Naive thymus-derived CD8-positive, alpha-beta T cell (primary cell): ENCODE measurements at regions not wholly inside any gene's neighbourhood (a gene's known extent, or its start where the extent isn't known, plus 50 kb on each side); places are given as distances from the start of the nearest gene placed in this dataset.

Source experiments
- ATAC-seq, 2 donors: fragments of 150-1000 bp; cut with Tn5 transposase in 1 of 2; sonication (Bioruptor Pico), chemical (Tn5 transposase) in 1 of 2; 1 replicate in 1 of 2; 2 replicates in 1 of 2; pipeline ENCODE4 v1.10.0; 2021; ENCODE audit warnings: mild to moderate bottlenecking in 2 of 2, moderate library complexity in 2 of 2
- POLR2A ChIA-PET: fragments of 350-600 bp; sonication (Branson Sonifier 250); formaldehyde crosslinking; loops from one replicate; lab custom pipeline; 2021; ENCODE audit warnings: antibody characterized with exemption; lab: Charles Lee
- DNase-seq, 10 donors: peaks; one replicate each; pipeline versions ENCODE4 v3.0.0 to v3.0.0-alpha.2; 2020 to 2022
- H3K27ac Mint-ChIP-seq, 10 donors: one replicate each; pipeline ENCODE4 v1.8.0; 2020 to 2022; ENCODE audit warnings: mild to moderate bottlenecking in 10 of 10, mixed read lengths in 10 of 10, moderate library complexity in 4 of 10, inconsistent platforms in 1 of 10
- H3K27me3 Mint-ChIP-seq, 5 donors: one replicate each; pipeline ENCODE4 v1.8.0; 2021 to 2022; ENCODE audit warnings: mixed read lengths in 5 of 5
- H3K36me3 Mint-ChIP-seq, 3 donors: one replicate each; pipeline ENCODE4 v1.8.0; 2020 to 2022; ENCODE audit warnings: mixed read lengths in 3 of 3, mild to moderate bottlenecking in 2 of 3, inconsistent platforms in 1 of 3
- H3K4me1 Mint-ChIP-seq, 4 donors: one replicate each; pipeline ENCODE4 v1.8.0; 2021 to 2022; ENCODE audit warnings: mixed read lengths in 4 of 4
- H3K4me3 Mint-ChIP-seq, 10 donors: one replicate each; pipeline ENCODE4 v1.8.0; 2020 to 2022; ENCODE audit warnings: mild to moderate bottlenecking in 10 of 10, mixed read lengths in 10 of 10, moderate library complexity in 6 of 10, inconsistent platforms in 1 of 10
- H3K9me3 Mint-ChIP-seq, 9 donors: one replicate each; pipeline ENCODE4 v1.8.0; 2020 to 2022; ENCODE audit warnings: mixed read lengths in 9 of 9, mild to moderate bottlenecking in 3 of 9, inconsistent platforms in 1 of 9, moderate library complexity in 1 of 9

- ATAC-seq, result no peak
- Mint-ChIP-seq H3K4me3 (no peak overlapping the region), H3K9me3 (no peaks in the 10 kb centered on the region)
Measured at GRCh38 chr12:28129031-28129430, 61.2 kb upstream of the CCDC91 start.

GRCh38 chr12:28130234-28130624 is 60.0 kb upstream of the CCDC91 start:
- ATAC-seq (no peak), DNase-seq (no peak)
- no peaks in the 10 kb centered on the region for H3K36me3 Mint-ChIP-seq
- no peaks in the 10 kb centered on the region for H3K4me1 Mint-ChIP-seq
- H3K27ac Mint-ChIP-seq, result no peak overlapping the region
- POLR2A ChIA-PET, result no interaction called here
- H3K9me3 Mint-ChIP-seq, result no peaks in the 10 kb centered on the region
- H3K4me3 Mint-ChIP-seq, result no peak overlapping the region
- peaks cover 0 to 4% (median 2%) of the 10 kb centered on the region in 5 donors for H3K27me3 Mint-ChIP-seq

More at GRCh38 chr12:28129031-28129430, 61.2 kb upstream of the CCDC91 start:
- no peak overlapping the region for H3K27ac Mint-ChIP-seq
- POLR2A ChIA-PET, result no interaction called here
- no peaks in the 10 kb centered on the region for H3K36me3 Mint-ChIP-seq
- DNase-seq, result no peak
- peaks cover 0 to 4% (median 2%) of the 10 kb centered on the region in 5 donors for H3K27me3 Mint-ChIP-seq
- no peaks in the 10 kb centered on the region for H3K4me1 Mint-ChIP-seq

GRCh38 chr12:28130625-28131598 is 59.3 kb upstream of the CCDC91 start:
- POLR2A ChIA-PET, result no interaction called here
- Mint-ChIP-seq H3K4me1 (no peaks in the 10 kb centered on the region), H3K4me3 (no peak overlapping the region), H3K9me3 (no peaks in the 10 kb centered on the region), H3K36me3 (no peaks in the 10 kb centered on the region), H3K27ac (no peak overlapping the region), H3K27me3 (peaks cover 0 to 4% (median 2%) of the 10 kb centered on the region in 5 donors)
- no peak for ATAC-seq
- no peak for DNase-seq

- Mint-ChIP-seq H3K27ac (no peak overlapping the region), H3K27me3 (peaks cover 0 to 4% (median 0%) of the 10 kb centered on the region in 5 donors), H3K4me3 (no peak overlapping the region), H3K36me3 (no peaks in the 10 kb centered on the region), H3K4me1 (no peaks in the 10 kb centered on the region), H3K9me3 (no peaks in the 10 kb centered on the region)
- DNase-seq (no peak), ATAC-seq (no peak)
- POLR2A ChIA-PET, result no interaction called here
Measured at GRCh38 chr12:28132398-28132797, 57.9 kb upstream of the CCDC91 start.

- H3K4me3 Mint-ChIP-seq, result no peak overlapping the region
- no peaks in the 10 kb centered on the region for H3K9me3 Mint-ChIP-seq
- H3K27ac Mint-ChIP-seq, result no peak overlapping the region
- H3K36me3 Mint-ChIP-seq, result peaks cover 0 to 3% (median 0%) of the 10 kb centered on the region in 3 donors
- ATAC-seq (no peak), DNase-seq (no peak)
- POLR2A ChIA-PET, result no interaction called here
- peaks cover 0 to 1% (median 0%) of the 10 kb centered on the region in 5 donors for H3K27me3 Mint-ChIP-seq
- H3K4me1 Mint-ChIP-seq, result no peaks in the 10 kb centered on the region
Measured at GRCh38 chr12:28135801-28136439, 54.3 kb upstream of the CCDC91 start.

GRCh38 chr12:28137414-28137813 is 52.8 kb upstream of the CCDC91 start:
- H3K9me3 Mint-ChIP-seq, result no peaks in the 10 kb centered on the region
- DNase-seq (no peak), ATAC-seq (no peak)
- no peak overlapping the region for H3K4me3 Mint-ChIP-seq
- peak overlapping the region in 1 of 10 donors; percentile 15 for H3K27ac Mint-ChIP-seq
- peaks cover 0 to 3% (median 0%) of the 10 kb centered on the region in 5 donors for H3K27me3 Mint-ChIP-seq
- POLR2A ChIA-PET, result no interaction called here
- H3K36me3 Mint-ChIP-seq, result peaks cover 0 to 3% (median 0%) of the 10 kb centered on the region in 3 donors
- H3K4me1 Mint-ChIP-seq, result no peaks in the 10 kb centered on the region

- ATAC-seq (no peak), DNase-seq (no peak)
- no peaks in the 10 kb centered on the region for H3K9me3 Mint-ChIP-seq
- peaks cover 0 to 3% (median 0%) of the 10 kb centered on the region in 3 donors for H3K36me3 Mint-ChIP-seq
- POLR2A ChIA-PET, result no interaction called here
- no peak overlapping the region for H3K27ac Mint-ChIP-seq
- no peaks in the 10 kb centered on the region for H3K4me1 Mint-ChIP-seq
- H3K4me3 Mint-ChIP-seq, result no peak overlapping the region
- H3K27me3 Mint-ChIP-seq, result peaks cover 0 to 3% (median 0%) of the 10 kb centered on the region in 5 donors
Measured at GRCh38 chr12:28140404-28140803, 49.9 kb upstream of the CCDC91 start.
